ENCODE measurements at regions not wholly inside any gene's neighbourhood (a gene's known extent, or its start where the extent isn't known, plus 50 kb on each side); places are given as distances from the start of the nearest gene placed in this dataset.

DNA sequence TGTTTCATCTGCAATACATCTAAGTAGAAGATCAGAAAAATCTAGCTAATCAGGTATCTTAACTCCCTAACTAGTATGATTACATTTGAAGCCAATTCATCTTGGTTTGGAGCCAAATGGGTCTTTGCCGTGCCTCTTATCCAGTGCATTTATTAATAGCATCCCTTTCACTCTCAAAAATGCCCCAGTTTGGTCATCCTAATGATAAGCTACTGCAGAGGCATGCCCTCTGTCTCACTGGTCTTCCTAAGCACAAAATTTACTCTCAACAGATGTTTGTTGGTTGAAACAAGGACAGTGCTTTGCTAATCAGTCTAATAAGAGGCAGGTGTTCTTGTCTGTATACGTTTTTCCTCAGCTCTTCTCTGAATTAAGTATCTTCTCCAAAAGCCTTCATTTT lies 403.2 kb downstream of the RAD51AP2 start:
- no peak overlapping the region for H3K27ac ChIP-seq (ENCODE audit: low read length)
- no peak overlapping the region for H2AFZ ChIP-seq (ENCODE audit: low read depth, low read length)
- no peak overlapping the region for H3K4me3 ChIP-seq (ENCODE audit: low read length)
- H4K20me1 ChIP-seq (ENCODE audit: insufficient read depth): no peaks in the 10 kb centered on the region
- H3F3A ChIP-seq (ENCODE audit: insufficient read depth, low read length, poor library complexity, severe bottlenecking): no peaks in the 10 kb centered on the region
- H3K79me2 ChIP-seq (replicated peaks; ENCODE audit: insufficient read depth, low read length): no peaks in the 10 kb centered on the region
- no peaks in the 10 kb centered on the region for H3K9me3 ChIP-seq (ENCODE audit: low read length)
- H3K27me3 ChIP-seq (ENCODE audit: insufficient read depth, low read depth, low read length): no peaks in the 10 kb centered on the region
- no peaks in the 10 kb centered on the region for H3K9me2 ChIP-seq (ENCODE audit: insufficient read depth, low read length)
- H3K9ac ChIP-seq (ENCODE audit: low read length): no peak overlapping the region
- no peak overlapping the region for H3K4me2 ChIP-seq (ENCODE audit: low read length)
- TF ChIP-seq, protein P1, sequence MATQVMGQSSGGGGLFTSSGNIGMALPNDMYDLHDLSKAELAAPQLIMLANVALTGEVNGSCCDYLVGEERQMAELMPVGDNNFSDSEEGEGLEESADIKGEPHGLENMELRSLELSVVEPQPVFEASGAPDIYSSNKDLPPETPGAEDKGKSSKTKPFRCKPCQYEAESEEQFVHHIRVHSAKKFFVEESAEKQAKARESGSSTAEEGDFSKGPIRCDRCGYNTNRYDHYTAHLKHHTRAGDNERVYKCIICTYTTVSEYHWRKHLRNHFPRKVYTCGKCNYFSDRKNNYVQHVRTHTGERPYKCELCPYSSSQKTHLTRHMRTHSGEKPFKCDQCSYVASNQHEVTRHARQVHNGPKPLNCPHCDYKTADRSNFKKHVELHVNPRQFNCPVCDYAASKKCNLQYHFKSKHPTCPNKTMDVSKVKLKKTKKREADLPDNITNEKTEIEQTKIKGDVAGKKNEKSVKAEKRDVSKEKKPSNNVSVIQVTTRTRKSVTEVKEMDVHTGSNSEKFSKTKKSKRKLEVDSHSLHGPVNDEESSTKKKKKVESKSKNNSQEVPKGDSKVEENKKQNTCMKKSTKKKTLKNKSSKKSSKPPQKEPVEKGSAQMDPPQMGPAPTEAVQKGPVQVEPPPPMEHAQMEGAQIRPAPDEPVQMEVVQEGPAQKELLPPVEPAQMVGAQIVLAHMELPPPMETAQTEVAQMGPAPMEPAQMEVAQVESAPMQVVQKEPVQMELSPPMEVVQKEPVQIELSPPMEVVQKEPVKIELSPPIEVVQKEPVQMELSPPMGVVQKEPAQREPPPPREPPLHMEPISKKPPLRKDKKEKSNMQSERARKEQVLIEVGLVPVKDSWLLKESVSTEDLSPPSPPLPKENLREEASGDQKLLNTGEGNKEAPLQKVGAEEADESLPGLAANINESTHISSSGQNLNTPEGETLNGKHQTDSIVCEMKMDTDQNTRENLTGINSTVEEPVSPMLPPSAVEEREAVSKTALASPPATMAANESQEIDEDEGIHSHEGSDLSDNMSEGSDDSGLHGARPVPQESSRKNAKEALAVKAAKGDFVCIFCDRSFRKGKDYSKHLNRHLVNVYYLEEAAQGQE (IDR thresholded peaks at IDR 0.05; ENCODE audit: borderline replicate concordance): no peak
- TF ChIP-seq TAF1 (IDR thresholded peaks at IDR 0.05; ENCODE audit: low read depth) (no peak), POLR2AphosphoS5 (IDR thresholded peaks at IDR 0.05) (no peak), EP300 (conservative IDR thresholded peaks at IDR 0.05; ENCODE audit: poor library complexity, severe bottlenecking) (no peak), SMC3 (conservative IDR thresholded peaks at IDR 0.05; ENCODE audit: poor library complexity) (no peak), MXI1 (conservative IDR thresholded peaks at IDR 0.05; ENCODE audit: poor library complexity, severe bottlenecking) (no peak), RAD21 (conservative IDR thresholded peaks at IDR 0.05) (no peak), EZH2 (IDR thresholded peaks at IDR 0.05; ENCODE audit: borderline replicate concordance, insufficient read depth, low read length, poor library complexity, severe bottlenecking) (no peak)
- TF ChIP-seq, protein P2, sequence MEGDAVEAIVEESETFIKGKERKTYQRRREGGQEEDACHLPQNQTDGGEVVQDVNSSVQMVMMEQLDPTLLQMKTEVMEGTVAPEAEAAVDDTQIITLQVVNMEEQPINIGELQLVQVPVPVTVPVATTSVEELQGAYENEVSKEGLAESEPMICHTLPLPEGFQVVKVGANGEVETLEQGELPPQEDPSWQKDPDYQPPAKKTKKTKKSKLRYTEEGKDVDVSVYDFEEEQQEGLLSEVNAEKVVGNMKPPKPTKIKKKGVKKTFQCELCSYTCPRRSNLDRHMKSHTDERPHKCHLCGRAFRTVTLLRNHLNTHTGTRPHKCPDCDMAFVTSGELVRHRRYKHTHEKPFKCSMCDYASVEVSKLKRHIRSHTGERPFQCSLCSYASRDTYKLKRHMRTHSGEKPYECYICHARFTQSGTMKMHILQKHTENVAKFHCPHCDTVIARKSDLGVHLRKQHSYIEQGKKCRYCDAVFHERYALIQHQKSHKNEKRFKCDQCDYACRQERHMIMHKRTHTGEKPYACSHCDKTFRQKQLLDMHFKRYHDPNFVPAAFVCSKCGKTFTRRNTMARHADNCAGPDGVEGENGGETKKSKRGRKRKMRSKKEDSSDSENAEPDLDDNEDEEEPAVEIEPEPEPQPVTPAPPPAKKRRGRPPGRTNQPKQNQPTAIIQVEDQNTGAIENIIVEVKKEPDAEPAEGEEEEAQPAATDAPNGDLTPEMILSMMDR (IDR thresholded peaks at IDR 0.05; ENCODE audit: poor library complexity, severe bottlenecking): no peak
- H3K36me3 ChIP-seq (ENCODE audit: insufficient read depth, low read length): no peaks in the 10 kb centered on the region

DNA sequence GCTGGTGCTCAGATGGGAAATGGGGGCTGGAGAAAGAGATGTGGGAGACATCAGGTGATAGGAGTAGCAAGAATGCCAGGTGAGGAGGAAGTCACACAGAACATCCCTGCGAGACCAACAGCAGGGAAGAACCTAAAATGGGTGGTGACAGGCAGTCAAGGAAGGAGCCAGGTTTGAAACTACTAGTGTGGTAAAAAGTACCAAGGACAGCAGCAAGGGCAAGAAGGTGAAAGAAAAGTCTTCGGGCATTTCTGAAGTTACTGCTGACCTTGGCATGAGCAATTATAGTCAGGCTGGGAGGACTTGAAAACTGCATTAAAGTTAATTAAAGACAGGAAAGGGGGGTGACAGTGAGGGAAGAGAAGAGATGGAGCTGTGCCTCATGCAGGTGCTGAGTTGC lies 410.4 kb downstream of the RAD51AP2 start:
- no peaks in the 10 kb centered on the region for H3K79me2 ChIP-seq (replicated peaks; ENCODE audit: insufficient read depth, low read length)
- no peaks in the 10 kb centered on the region for H4K20me1 ChIP-seq (ENCODE audit: insufficient read depth)
- no peaks in the 10 kb centered on the region for H3K36me3 ChIP-seq (ENCODE audit: insufficient read depth, low read length)
- no peak overlapping the region for H3K4me2 ChIP-seq (ENCODE audit: low read length)
- TF ChIP-seq RAD21 (conservative IDR thresholded peaks at IDR 0.05) (no peak), SMC3 (conservative IDR thresholded peaks at IDR 0.05; ENCODE audit: poor library complexity) (no peak), EP300 (conservative IDR thresholded peaks at IDR 0.05; ENCODE audit: poor library complexity, severe bottlenecking) (no peak), POLR2AphosphoS5 (IDR thresholded peaks at IDR 0.05) (no peak), TAF1 (IDR thresholded peaks at IDR 0.05; ENCODE audit: low read depth) (no peak), MXI1 (conservative IDR thresholded peaks at IDR 0.05; ENCODE audit: poor library complexity, severe bottlenecking) (no peak), EZH2 (IDR thresholded peaks at IDR 0.05; ENCODE audit: borderline replicate concordance, insufficient read depth, low read length, poor library complexity, severe bottlenecking) (no peak)
- TF ChIP-seq, protein P1 (IDR thresholded peaks at IDR 0.05; ENCODE audit: borderline replicate concordance): no peak
- TF ChIP-seq, protein P2 (IDR thresholded peaks at IDR 0.05; ENCODE audit: poor library complexity, severe bottlenecking): no peak
- H3K27me3 ChIP-seq (ENCODE audit: insufficient read depth, low read depth, low read length): no peaks in the 10 kb centered on the region
- H3K9me2 ChIP-seq (ENCODE audit: insufficient read depth, low read length): no peaks in the 10 kb centered on the region
- no peak overlapping the region for H2AFZ ChIP-seq (ENCODE audit: low read depth, low read length)
- H3K27ac ChIP-seq (ENCODE audit: low read length): no peak overlapping the region
- no peak overlapping the region for H3K4me3 ChIP-seq (ENCODE audit: low read length)
- H3K9me3 ChIP-seq (ENCODE audit: low read length): no peaks in the 10 kb centered on the region
- no peak overlapping the region for H3K9ac ChIP-seq (ENCODE audit: low read length)
- H3F3A ChIP-seq (ENCODE audit: insufficient read depth, low read length, poor library complexity, severe bottlenecking): no peaks in the 10 kb centered on the region

All from neural cell (in vitro differentiated cells).